Medulla oblongata (tissue), 1 donor: ENCODE measurements at regions not wholly inside any gene's neighbourhood (a gene's known extent, or its start where the extent isn't known, plus 50 kb on each side); places are given as distances from the start of the nearest gene placed in this dataset.

Experiments used
- DNase-seq: peaks from one replicate; pipeline ENCODE4 v3.0.0-alpha.2; 2015; ENCODE audit errors: extremely low spot score

DNA sequence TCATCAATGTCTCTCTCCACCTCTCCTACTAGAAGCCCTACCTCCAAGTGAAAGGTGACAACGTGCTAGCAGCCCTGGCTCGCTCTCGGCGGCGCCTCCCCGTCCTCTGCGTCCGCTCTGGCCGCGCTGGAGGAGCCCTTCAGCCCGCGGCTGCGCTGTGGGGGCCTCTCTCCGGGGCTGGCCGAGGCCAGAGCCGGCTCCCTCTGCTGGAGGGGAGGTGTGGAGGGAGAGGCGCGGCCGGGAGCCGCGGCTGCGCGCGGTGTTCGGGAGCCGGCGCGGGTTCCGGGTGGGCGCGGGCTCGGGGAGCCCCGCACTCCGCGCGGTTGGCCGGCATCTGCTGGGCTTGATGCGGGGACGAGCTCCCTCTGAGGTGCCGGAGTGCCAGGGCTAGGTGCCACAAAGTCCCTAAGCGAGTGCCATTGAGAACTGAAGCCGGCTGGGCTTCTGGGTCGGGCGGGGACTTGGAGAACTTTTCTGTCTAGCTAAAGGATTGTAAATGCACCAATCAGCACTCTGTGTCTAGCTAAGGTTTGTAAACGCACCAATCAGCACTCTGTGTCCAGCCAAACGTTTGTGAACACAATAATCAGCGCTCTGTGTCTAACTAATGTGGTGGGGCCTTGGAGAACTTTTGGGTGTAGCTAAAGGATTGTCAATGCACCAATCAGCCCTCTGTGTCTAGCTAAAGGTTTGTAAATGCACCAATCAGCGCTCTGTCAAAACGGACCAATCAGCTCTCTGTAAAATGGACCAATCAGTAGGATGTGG, 84.8 kb upstream of the ARRDC4 start:
- DNase-seq: no peak

DNA sequence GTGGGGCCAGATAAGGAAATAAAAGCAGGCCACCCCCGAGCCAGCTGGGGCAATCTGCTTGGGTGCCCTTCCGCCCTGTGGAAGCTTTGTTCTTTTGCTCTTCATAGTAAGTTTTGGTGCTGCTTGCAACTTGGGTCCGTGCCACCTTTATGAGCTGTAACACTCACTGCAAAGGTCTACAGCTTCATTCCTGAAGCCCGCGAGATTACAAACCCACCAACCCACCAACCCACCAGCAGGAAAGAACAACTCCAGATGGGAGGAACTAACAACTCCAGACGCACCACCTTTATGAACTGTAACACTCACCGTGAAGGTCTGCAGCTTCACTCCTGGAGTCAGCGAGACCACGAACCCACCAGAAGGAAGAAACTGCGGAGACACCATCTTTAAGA, 84.2 kb upstream of the ARRDC4 start:
- DNase-seq: no peak

DNA sequence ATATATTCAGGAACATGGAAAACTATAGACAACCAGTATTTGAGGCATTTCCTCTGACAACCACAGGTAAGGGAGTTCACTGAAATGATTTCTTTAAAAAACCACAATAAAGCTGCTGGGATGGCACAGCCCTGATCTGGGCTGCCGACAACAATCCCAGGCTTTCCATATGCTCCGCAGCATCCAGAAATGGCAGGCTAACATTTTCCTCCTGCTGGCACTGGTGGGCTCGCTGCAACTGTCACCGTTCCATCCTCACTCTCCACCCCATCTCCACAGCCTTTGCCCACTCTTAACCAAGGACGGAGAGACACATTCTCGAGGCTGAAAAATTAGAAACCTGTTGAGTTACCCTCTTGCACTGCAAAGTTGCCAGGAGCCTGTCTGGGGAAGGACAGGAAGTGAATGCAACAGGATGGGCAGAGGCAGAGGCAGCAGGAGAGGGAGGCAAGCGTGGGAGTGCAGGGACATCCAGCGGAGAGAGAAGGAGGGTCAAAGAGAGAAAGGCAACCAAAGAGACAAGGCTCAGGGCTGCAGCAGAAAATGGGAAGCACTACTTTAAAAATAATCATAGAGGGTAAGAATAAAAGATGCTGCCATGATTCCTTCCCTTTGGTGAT, 79.0 kb upstream of the ARRDC4 start:
- DNase-seq: no peak

DNA sequence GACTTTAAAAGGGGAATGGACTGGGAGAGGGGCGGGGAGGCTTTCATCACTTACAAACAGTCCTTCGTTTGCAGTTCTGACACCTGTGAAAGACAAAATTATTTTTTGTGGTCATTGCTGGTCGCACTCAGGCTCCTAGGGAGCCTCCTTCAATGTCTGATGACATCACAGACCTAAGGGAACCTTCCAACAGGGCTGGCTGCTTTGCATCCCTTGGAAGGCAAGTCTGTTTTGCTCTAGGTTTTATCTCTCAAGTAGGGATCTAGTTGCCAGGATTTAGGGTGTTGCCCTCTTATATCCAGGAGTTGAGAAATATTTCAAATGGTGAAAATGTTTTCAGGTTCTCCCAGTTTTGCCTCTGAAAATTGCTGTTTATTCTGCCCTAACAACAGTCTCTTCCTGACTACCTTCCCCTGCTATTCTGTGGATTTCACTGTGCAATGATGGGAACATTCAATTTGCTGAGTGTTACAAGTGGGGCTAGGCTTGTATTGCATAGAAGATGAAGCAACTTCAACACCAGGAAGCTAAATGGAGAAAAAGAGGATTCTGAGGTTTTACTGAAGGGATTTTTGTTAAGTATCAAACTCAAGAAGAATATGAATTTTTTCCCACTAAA, 75.9 kb upstream of the ARRDC4 start:
- DNase-seq: no peak

DNA sequence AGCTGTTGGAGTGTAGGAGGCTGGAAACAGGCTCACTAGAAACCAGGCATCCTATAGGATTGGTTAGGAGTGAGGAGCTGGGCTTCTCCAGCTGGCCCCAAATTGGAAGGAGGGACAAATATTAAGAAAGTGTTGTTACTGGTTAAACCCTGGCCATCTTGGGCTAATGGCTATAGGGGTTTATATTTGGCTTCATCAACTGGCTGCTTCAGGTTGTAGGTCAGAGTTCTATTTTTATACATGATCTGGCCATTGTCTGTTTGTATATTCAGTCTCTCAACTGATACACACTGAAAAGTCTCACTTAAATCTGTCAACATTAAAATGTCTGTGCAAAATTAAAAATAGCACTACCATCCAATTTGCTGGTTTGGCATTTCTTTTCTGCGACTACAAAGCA, 70.2 kb upstream of the ARRDC4 start:
- DNase-seq: no peak

DNA sequence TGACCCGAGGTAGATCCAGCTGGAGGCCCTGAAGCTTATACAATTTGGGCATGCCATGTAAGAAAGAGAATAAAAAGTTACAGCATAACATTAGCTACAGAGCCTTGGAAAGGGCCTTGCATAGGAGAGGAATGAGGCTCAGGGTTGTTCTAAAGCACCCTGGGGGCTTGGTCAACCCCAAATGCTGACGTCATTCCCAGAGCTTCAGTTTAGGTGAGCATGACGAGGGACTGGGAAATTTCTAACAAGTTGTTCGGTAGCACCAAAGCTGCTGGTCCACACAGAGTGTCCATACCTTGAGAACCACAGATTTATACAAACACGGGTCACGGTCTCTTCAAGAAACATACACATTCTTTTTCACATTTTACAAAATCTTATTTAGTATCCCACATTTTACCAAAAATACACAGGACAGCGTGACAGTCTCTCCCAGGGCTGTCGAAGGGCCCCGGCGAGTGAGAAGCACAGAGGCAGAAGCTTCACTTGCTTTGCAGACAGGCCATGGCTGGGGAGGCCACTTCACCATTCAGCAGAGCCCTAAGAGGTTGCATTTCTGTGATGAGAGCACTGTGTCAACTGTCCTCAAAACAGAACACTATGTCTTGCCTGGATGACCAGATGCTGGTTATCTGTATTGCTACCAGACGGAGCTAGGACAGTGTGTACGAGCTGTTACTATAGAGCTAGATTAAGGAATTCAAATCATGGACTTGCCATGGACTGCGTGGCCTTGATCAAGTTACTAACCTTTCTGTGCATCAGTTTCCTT, 68.2 kb upstream of the ARRDC4 start:
- DNase-seq: no peak

DNA sequence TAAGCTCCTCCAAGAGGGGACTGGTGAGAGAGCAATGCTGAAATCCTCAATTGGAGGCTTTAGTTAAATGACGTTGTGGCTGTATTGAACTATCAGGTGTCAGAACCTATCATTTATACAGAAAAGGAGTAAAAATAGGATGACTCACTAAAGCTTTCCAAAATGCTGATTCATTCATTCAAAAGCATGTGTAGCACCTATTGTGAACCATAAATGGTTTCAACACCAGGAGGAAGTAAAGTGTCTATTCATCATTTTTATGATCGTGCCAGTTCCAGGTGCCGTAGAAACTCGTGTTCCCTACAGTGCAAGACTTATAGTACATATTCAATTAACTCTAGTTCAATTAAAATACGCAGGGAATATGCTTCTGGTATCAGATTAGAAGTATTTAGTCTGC, 66.5 kb upstream of the ARRDC4 start:
- DNase-seq: no peak

DNA sequence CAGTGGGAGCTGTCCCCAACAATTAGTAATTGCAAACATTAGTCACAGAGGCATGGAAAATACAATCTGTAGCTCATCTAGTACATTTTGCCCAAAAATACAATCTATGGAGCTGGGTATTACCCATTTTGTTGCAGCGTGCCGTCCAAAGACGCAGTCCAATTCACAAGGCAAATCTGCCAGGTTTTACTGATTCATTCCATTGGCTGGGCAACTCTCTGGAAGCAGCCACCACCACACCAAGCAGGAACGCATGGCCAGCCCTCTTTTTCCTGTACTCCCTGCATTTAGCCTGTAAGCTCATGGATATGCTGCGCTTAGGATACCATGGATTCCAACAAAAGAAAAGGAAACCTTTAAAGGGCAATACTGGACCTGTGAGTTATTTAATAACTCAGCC, 60.5 kb upstream of the ARRDC4 start:
- no peak for DNase-seq

DNA sequence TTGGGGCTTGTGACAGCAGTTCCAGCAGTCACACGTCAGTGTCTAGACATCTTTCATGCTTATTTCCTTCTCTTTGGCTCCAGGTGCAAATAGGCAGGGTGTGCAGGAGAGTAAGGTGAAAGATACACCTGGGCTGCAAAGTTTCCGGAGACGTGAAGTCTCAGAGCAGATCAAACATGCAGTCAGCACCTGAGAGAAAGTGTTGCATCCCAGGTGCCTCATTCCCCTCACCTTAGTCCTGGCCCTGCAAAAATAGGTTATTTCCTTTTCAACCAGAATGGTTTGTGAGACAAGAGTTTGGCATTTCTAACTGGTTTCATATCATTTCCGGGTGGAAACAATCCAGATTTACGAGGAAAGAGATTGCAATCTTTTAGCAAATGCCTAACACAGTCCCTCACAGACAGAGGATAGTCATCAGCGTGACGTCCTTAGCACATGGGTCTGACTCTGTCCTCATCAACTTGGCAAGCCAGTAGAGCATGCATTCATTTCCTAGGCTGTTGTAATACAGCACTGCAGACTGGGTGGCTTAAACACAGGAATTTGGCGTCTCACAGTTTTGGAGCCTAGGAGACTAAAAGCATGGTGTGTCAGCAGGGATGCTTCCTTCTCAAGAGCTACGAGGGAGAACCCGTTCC, 58.2 kb upstream of the ARRDC4 start:
- DNase-seq: no peak

DNA sequence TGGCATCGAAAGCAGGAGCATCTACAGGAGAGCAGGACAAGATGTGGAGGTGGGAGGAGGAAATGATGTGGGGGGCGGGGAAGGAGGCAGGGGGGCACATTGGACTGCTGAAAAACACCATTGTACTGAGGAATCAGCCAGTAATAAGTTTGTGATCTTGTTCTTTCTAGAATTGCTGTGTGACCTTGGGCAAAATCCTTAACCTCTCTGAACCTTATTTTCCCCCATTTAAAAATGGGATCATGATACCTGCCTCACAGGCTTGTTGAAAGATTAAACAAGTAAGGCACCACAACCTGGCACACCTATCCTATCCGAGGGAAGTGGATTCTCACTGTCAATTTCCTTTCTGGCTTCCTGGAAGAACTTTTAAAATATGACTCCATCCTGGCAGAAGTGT, 56.9 kb upstream of the ARRDC4 start:
- no peak for DNase-seq

DNA sequence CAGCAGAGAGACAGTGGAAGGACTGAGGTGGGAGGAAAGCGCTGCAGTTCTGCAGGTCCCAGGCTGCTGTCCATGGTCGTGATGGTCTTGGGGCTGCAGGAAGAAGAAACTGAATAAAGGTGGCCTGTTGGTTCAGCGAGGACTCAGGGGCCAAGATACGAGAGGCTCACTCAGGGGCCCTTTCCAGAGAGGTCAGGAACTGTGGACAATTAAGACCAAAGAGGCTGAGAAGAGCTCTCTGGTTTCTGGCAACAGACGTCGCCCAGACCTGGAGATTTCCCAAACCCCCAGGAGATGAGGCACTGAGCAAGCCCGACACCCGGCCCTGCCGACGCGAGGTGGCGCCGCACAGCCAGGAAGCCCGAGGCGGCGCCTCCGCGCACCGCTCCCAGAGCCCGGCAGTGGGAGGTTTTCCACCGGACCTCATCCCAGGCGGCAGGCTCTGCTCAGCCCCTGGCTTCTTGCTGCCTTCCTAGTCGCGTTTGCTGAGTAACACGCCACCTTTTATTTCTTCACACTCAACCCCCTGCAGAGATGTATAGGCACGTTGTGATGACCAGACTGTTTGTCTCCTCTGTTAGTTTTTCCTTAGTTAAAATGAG, 56.4 kb upstream of the ARRDC4 start:
- peak; percentile 77 for DNase-seq

DNA sequence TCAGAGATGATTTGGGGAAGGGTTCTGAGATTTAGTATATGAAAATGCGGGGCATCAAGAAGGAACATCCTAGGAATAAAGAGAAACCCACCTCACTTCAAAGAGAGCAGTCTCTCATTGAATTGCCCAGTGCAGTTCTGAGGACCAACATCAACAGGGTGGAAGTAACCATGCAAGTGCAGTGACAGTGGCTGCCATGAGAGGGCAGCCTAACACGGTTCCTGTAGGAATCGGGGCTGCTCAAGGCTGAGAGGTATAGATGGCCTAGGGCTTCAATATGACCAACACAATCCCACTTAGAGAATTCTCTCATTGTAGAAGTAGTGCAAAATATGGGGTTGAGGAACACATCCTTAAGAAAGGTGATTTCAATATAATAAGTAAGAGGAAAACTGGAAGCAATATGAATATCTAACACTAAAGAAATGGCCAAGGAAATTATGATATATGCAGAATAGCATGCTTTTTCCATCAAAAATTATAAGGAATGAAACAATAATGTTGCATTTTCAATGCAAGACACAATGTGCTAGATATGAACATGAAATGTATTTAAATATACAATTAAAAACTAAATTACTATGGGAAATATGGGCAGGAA, 51.1 kb upstream of the ARRDC4 start:
- DNase-seq: peak; percentile 82
